MCF 10A (cell line): ENCODE measurements at regions not wholly inside any gene's neighbourhood (a gene's known extent, or its start where the extent isn't known, plus 50 kb on each side); places are given as distances from the start of the nearest gene placed in this dataset.

ENCODE experiments used
- BruUV-seq: library from RNA; stranded (reverse); fragments of 400-500 nt; replicated peaks from 2 replicates; lab custom pipeline; 2021; lab: Mats Ljungman, UMichigan
- CTCF ChIA-PET: fragments of 300-600 bp; sonication (Branson Sonifier 250); formaldehyde crosslinking; extraction: SDS; loops from one replicate; lab custom pipeline; 2021; ENCODE audit warnings: antibody characterized with exemption, inconsistent platforms; lab: Yijun Ruan, JAX
- POLR2A ChIA-PET: fragments of 300-600, 350-650 bp; sonication (Branson Sonifier 250); formaldehyde crosslinking; extraction: SDS; loops from one replicate; lab custom pipeline; 2020; ENCODE audit warnings: antibody characterized with exemption, inconsistent platforms; lab: Yijun Ruan, JAX
- DNase-seq: peaks from one replicate; pipeline ENCODE4 v3.0.0-alpha.2; 2018; ENCODE audit not compliant: unreplicated experiment
- H3K27ac Mint-ChIP-seq: one replicate; pipeline ENCODE4 v1.8.0; 2022; ENCODE audit warnings: mild to moderate bottlenecking, low read depth, mixed read lengths; ENCODE audit not compliant: unreplicated experiment
- H3K27me3 Mint-ChIP-seq: one replicate; pipeline ENCODE4 v1.8.0; 2022; ENCODE audit warnings: mixed read lengths; ENCODE audit not compliant: insufficient read depth, unreplicated experiment
- H3K36me3 Mint-ChIP-seq: one replicate; pipeline ENCODE4 v1.8.0; 2022; ENCODE audit warnings: mild to moderate bottlenecking, moderate library complexity, mixed read lengths; ENCODE audit not compliant: insufficient read depth, unreplicated experiment
- H3K4me1 Mint-ChIP-seq: one replicate; pipeline ENCODE4 v1.8.0; 2022; ENCODE audit warnings: mixed read lengths; ENCODE audit not compliant: insufficient read depth, unreplicated experiment
- H3K4me3 Mint-ChIP-seq: one replicate; pipeline ENCODE4 v1.8.0; 2022; ENCODE audit warnings: mild to moderate bottlenecking, moderate library complexity, mixed read lengths; ENCODE audit not compliant: unreplicated experiment
- H3K9me3 Mint-ChIP-seq: one replicate; pipeline ENCODE4 v1.8.0; 2022; ENCODE audit warnings: mixed read lengths; ENCODE audit not compliant: unreplicated experiment
- CTCF ChIP-seq: fragments of 200-600 bp; IDR thresholded peaks from one replicate; pipeline ENCODE4 v1.8.0; 2022; ENCODE audit warnings: antibody characterized with exemption, mild to moderate bottlenecking; ENCODE audit not compliant: unreplicated experiment
- intact Hi-C: fragments of 100-400 bp; cut with micrococcal nuclease; formaldehyde crosslinking; loops from 2 replicates; pipeline ENCODE4 v1.14.1; 2022

GRCh38 chr13:109369353-109370052 is 416.9 kb downstream of the IRS2 start:
- ChIA-PET CTCF (interaction anchor here (0.7 kb wide), 1 partner anchor 11 kb away, joined by 3 read pairs; no protein-coding TSS in a partner anchor), POLR2A (no interaction called here)
- H3K4me1 Mint-ChIP-seq, result no peaks in the 10 kb centered on the region
- no peak overlapping the region for H3K27ac Mint-ChIP-seq
- DNase-seq, result no peak
- H3K4me3 Mint-ChIP-seq, result no peak overlapping the region
- BruUV-seq, result no TSS peak
- intact Hi-C loops, result no loop called here
- TF ChIP-seq CTCF, result no peak
- no peaks in the 10 kb centered on the region for H3K27me3 Mint-ChIP-seq
- H3K36me3 Mint-ChIP-seq, result no peaks in the 10 kb centered on the region
- no peaks in the 10 kb centered on the region for H3K9me3 Mint-ChIP-seq

- POLR2A ChIA-PET, result no interaction called here
- CTCF ChIA-PET, result no interaction called here
- BruUV-seq, result no TSS peak
- no peaks in the 10 kb centered on the region for H3K27me3 Mint-ChIP-seq
- no peak overlapping the region for H3K4me3 Mint-ChIP-seq
- no peaks in the 10 kb centered on the region for H3K9me3 Mint-ChIP-seq
- H3K36me3 Mint-ChIP-seq, result no peaks in the 10 kb centered on the region
- no peaks in the 10 kb centered on the region for H3K4me1 Mint-ChIP-seq
- DNase-seq, result no peak
- intact Hi-C loops, result no loop called here
- TF ChIP-seq CTCF, result no peak
- no peak overlapping the region for H3K27ac Mint-ChIP-seq
These were observed 418.2 kb downstream of the IRS2 start for GRCh38 chr13:109368230-109368629.

GRCh38 chr13:109366525-109366924 is 419.9 kb downstream of the IRS2 start:
- no TSS peak for BruUV-seq
- intact Hi-C loops, result no loop called here

GRCh38 chr13:109363431-109363830 is 423.0 kb downstream of the IRS2 start:
- no TSS peak for BruUV-seq
- H3K4me3 Mint-ChIP-seq, result no peak overlapping the region
- H3K4me1 Mint-ChIP-seq, result no peaks in the 10 kb centered on the region
- CTCF ChIA-PET, result no interaction called here
- H3K27ac Mint-ChIP-seq, result no peak overlapping the region
- H3K36me3 Mint-ChIP-seq, result no peaks in the 10 kb centered on the region
- no peak for TF ChIP-seq CTCF
- POLR2A ChIA-PET, result no interaction called here
- no peaks in the 10 kb centered on the region for H3K9me3 Mint-ChIP-seq
- DNase-seq, result no peak
- intact Hi-C loops, result no loop called here
- no peaks in the 10 kb centered on the region for H3K27me3 Mint-ChIP-seq

More at GRCh38 chr13:109366525-109366924, 419.9 kb downstream of the IRS2 start:
- H3K27ac Mint-ChIP-seq, result no peak overlapping the region
- no peaks in the 10 kb centered on the region for H3K9me3 Mint-ChIP-seq
- H3K4me1 Mint-ChIP-seq, result no peaks in the 10 kb centered on the region
- no peaks in the 10 kb centered on the region for H3K36me3 Mint-ChIP-seq
- DNase-seq, result no peak
- TF ChIP-seq CTCF, result no peak
- CTCF ChIA-PET, result no interaction called here
- no peak overlapping the region for H3K4me3 Mint-ChIP-seq
- H3K27me3 Mint-ChIP-seq, result no peaks in the 10 kb centered on the region
- POLR2A ChIA-PET, result interaction anchor here (0.8 to 0.9 kb wide), 2 partner anchors 12 to 18 kb away, joined by 3 read pairs; no protein-coding TSS in a partner anchor
